ENCODE measurements at regions not wholly inside any gene's neighbourhood (a gene's known extent, or its start where the extent isn't known, plus 50 kb on each side); places are given as distances from the start of the nearest gene placed in this dataset.
"Not testable (repeated sequence)": the region's sequence is repeated elsewhere in the genome, so short reads cannot be mapped to it uniquely, and the experiment has no call there.

GRCh38 chr2:131753640-131754561 lies 226.2 kb downstream of the CCDC74A start:
- Histone ChIP-seq H3K4me1 (ENCODE audit: low read length) (no peaks in the 10 kb centered on the region), H3F3A (ENCODE audit: insufficient read depth, low read length) (no peaks in the 10 kb centered on the region), H3K4me2 (ENCODE audit: low read depth, low read length) (no peak overlapping the region), H4K20me1 (ENCODE audit: insufficient read depth, low read length) (no peaks in the 10 kb centered on the region), H3K79me2 (ENCODE audit: low read length) (no peaks in the 10 kb centered on the region), H3K27ac (ENCODE audit: low read length) (no peak overlapping the region), H3K9me2 (replicated peaks; ENCODE audit: insufficient read depth, low read length) (no peaks in the 10 kb centered on the region), H3K36me3 (replicated peaks; ENCODE audit: insufficient read depth, low read length) (no peaks in the 10 kb centered on the region), H3K9me3 (replicated peaks; ENCODE audit: insufficient read depth, low read length) (no peaks in the 10 kb centered on the region), H3K27me3 (replicated peaks; ENCODE audit: insufficient read depth, low read length) (no peaks in the 10 kb centered on the region), H3K9ac (ENCODE audit: low read length) (no peak overlapping the region), H3K4me3 (ENCODE audit: low read length) (no peak overlapping the region), H2AFZ (ENCODE audit: low read length) (no peak overlapping the region)
- no peak for DNase-seq
- TF ChIP-seq CTCF (IDR thresholded peaks at IDR 0.05; ENCODE audit: low read length) = no peak
- TF ChIP-seq EZH2 (optimal IDR thresholded peaks at IDR 0.05; ENCODE audit: low read depth, low read length) = no peak

- Histone ChIP-seq H3K79me2 (ENCODE audit: low read length) (no peaks in the 10 kb centered on the region), H3K36me3 (replicated peaks; ENCODE audit: insufficient read depth, low read length) (no peaks in the 10 kb centered on the region), H2AFZ (ENCODE audit: low read length) (no peak overlapping the region), H3K9me3 (replicated peaks; ENCODE audit: insufficient read depth, low read length) (no peaks in the 10 kb centered on the region), H3K27me3 (replicated peaks; ENCODE audit: insufficient read depth, low read length) (no peaks in the 10 kb centered on the region), H3K27ac (ENCODE audit: low read length) (no peak overlapping the region), H3F3A (ENCODE audit: insufficient read depth, low read length) (no peaks in the 10 kb centered on the region), H3K4me2 (ENCODE audit: low read depth, low read length) (no peak overlapping the region), H4K20me1 (ENCODE audit: insufficient read depth, low read length) (no peaks in the 10 kb centered on the region), H3K9ac (ENCODE audit: low read length) (no peak overlapping the region), H3K4me1 (ENCODE audit: low read length) (no peaks in the 10 kb centered on the region), H3K4me3 (ENCODE audit: low read length) (no peak overlapping the region), H3K9me2 (replicated peaks; ENCODE audit: insufficient read depth, low read length) (no peaks in the 10 kb centered on the region)
- no peak for DNase-seq
- TF ChIP-seq EZH2phosphoT487 (IDR thresholded peaks at IDR 0.05; ENCODE audit: low read length) (no peak), EZH2 (optimal IDR thresholded peaks at IDR 0.05; ENCODE audit: low read depth, low read length) (no peak), CTCF (IDR thresholded peaks at IDR 0.05; ENCODE audit: low read length) (no peak)
These were observed 227.4 kb downstream of the CCDC74A start for GRCh38 chr2:131754929-131755720.

DNA sequence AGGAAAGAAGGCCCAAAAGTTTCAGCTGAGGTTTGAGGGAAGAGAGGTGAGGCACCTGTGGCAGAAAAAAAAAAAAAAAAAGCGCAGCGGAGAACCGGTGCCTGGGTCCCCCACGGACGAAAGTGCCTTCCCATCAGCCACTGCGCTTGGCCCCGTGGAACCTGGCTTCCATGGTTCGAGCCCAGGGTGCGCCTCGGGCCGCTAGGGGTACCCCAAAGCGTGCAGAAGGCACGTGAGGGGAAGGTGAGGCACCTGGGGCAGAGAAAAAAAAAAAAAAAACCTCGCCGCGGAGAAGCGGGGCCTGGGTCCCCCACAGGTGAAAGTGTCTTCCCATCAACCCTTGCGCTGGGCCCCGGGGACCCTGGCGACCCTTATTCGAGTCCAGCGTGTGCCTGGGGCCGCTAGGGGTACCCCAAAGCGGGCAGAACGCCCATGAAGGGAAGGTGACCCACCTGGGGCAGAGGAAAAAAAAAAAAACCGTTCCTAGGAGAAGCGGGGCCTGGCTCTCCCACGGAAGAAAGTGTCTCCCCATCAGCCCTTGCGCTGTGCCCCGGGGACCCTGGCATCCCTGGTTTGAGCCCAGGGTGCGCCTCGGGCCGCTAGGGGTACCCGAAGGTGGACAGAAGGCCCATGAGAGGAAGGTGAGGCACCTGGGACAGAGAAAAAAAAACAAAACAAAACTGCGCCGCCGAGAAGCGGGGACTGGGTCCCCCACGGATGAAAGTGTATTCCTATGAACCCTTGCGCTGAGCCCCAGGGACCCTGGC lies 228.6 kb downstream of the CCDC74A start:
- Histone ChIP-seq H3K9me2 (replicated peaks; ENCODE audit: insufficient read depth, low read length) (no peaks in the 10 kb centered on the region), H3K4me3 (ENCODE audit: low read length) (no peak overlapping the region), H3K79me2 (ENCODE audit: low read length) (no peaks in the 10 kb centered on the region), H3F3A (ENCODE audit: insufficient read depth, low read length) (no peaks in the 10 kb centered on the region), H4K20me1 (ENCODE audit: insufficient read depth, low read length) (no peaks in the 10 kb centered on the region), H3K4me2 (ENCODE audit: low read depth, low read length) (no peak overlapping the region), H2AFZ (ENCODE audit: low read length) (no peak overlapping the region), H3K36me3 (replicated peaks; ENCODE audit: insufficient read depth, low read length) (no peaks in the 10 kb centered on the region), H3K9ac (ENCODE audit: low read length) (no peak overlapping the region), H3K9me3 (replicated peaks; ENCODE audit: insufficient read depth, low read length) (no peaks in the 10 kb centered on the region), H3K27me3 (replicated peaks; ENCODE audit: insufficient read depth, low read length) (no peaks in the 10 kb centered on the region), H3K4me1 (ENCODE audit: low read length) (no peaks in the 10 kb centered on the region), H3K27ac (ENCODE audit: low read length) (no peak overlapping the region)
- no peak for DNase-seq
- TF ChIP-seq EZH2 (optimal IDR thresholded peaks at IDR 0.05; ENCODE audit: low read depth, low read length) (no peak), EZH2phosphoT487 (IDR thresholded peaks at IDR 0.05; ENCODE audit: low read length) (no peak), CTCF (IDR thresholded peaks at IDR 0.05; ENCODE audit: low read length) (no peak)

GRCh38 chr2:131758941-131759340 lies 231.3 kb downstream of the CCDC74A start:
- not testable (repeated sequence) for H4K20me1 ChIP-seq (ENCODE audit: insufficient read depth, low read length); H2AFZ ChIP-seq (ENCODE audit: low read length); H3K36me3 ChIP-seq (replicated peaks; ENCODE audit: insufficient read depth, low read length); H3K4me2 ChIP-seq (ENCODE audit: low read depth, low read length); DNase-seq; H3K27ac ChIP-seq (ENCODE audit: low read length); H3F3A ChIP-seq (ENCODE audit: insufficient read depth, low read length); H3K9me2 ChIP-seq (replicated peaks; ENCODE audit: insufficient read depth, low read length); H3K9ac ChIP-seq (ENCODE audit: low read length); H3K4me3 ChIP-seq (ENCODE audit: low read length); H3K79me2 ChIP-seq (ENCODE audit: low read length); H3K27me3 ChIP-seq (replicated peaks; ENCODE audit: insufficient read depth, low read length); H3K9me3 ChIP-seq (replicated peaks; ENCODE audit: insufficient read depth, low read length); H3K4me1 ChIP-seq (ENCODE audit: low read length)

All from MM.1S (cell line).